GM23248 (cell line): ENCODE measurements at regions not wholly inside any gene's neighbourhood (a gene's known extent, or its start where the extent isn't known, plus 50 kb on each side); places are given as distances from the start of the nearest gene placed in this dataset.

Experiments used
- DNase-seq: peaks from one replicate; pipeline ENCODE4 v3.0.0-alpha.2; 2015
- H2AFZ ChIP-seq: fragments of 200-600 bp; sonication (generic); 2 replicates; pipeline ENCODE4 v1.6.1; 2016; ENCODE audit warnings: antibody characterized with exemption
- H3F3A ChIP-seq: fragments of 200-600 bp; sonication (generic); 2 replicates; pipeline ENCODE4 v1.6.1; 2016; ENCODE audit warnings: mild to moderate bottlenecking, antibody characterized with exemption, mixed run types; ENCODE audit not compliant: insufficient read depth
- H3K27ac ChIP-seq: fragments of 200-600 bp; sonication (generic); 2 replicates; pipeline ENCODE4 v1.5.1; 2016; ENCODE audit warnings: mild to moderate bottlenecking
- H3K27me3 ChIP-seq: fragments of 200-600 bp; sonication (generic); replicated peaks from 2 replicates; pipeline ENCODE4 v1.6.1; 2016; ENCODE audit warnings: mild to moderate bottlenecking; ENCODE audit not compliant: insufficient read depth
- H3K36me3 ChIP-seq: fragments of 200-600 bp; sonication (generic); 2 replicates; pipeline ENCODE4 v1.6.1; 2016; ENCODE audit warnings: low read depth, mild to moderate bottlenecking
- H3K4me1 ChIP-seq: fragments of 200-600 bp; sonication (generic); 2 replicates; pipeline ENCODE4 v1.6.1; 2016; ENCODE audit warnings: mild to moderate bottlenecking; ENCODE audit not compliant: insufficient read depth
- H3K4me2 ChIP-seq: fragments of 200-600 bp; sonication (generic); one replicate; pipeline ENCODE4 v1.6.1; 2016; ENCODE audit warnings: mild to moderate bottlenecking; ENCODE audit not compliant: unreplicated experiment
- H3K4me3 ChIP-seq: fragments of 200-600 bp; sonication (generic); 2 replicates; pipeline ENCODE4 v1.5.1; 2016; ENCODE audit warnings: mild to moderate bottlenecking
- H3K79me2 ChIP-seq: fragments of 200-600 bp; sonication (generic); 2 replicates; pipeline ENCODE4 v1.6.1; 2016; ENCODE audit warnings: mild to moderate bottlenecking; ENCODE audit not compliant: insufficient read depth
- H3K9ac ChIP-seq: fragments of 200-600 bp; sonication (generic); 2 replicates; pipeline ENCODE4 v1.6.1; 2016; ENCODE audit warnings: mild to moderate bottlenecking
- H3K9me2 ChIP-seq: fragments of 200-600 bp; sonication (generic); 2 replicates; pipeline ENCODE4 v1.6.1; 2016; ENCODE audit warnings: mixed run types, mild to moderate bottlenecking, moderate library complexity; ENCODE audit not compliant: insufficient read depth
- H3K9me3 ChIP-seq: fragments of 200-600 bp; sonication (generic); one replicate; pipeline ENCODE4 v1.6.1; 2017; ENCODE audit warnings: low read depth
- H4K20me1 ChIP-seq: fragments of 200-600 bp; sonication (generic); 2 replicates; pipeline ENCODE4 v1.6.0; 2016; ENCODE audit not compliant: insufficient read depth
- EZH2 ChIP-seq: fragments of 200-600 bp; sonication (generic); IDR thresholded peaks from 2 replicates; pipeline ENCODE4 v1.6.1; 2018; ENCODE audit warnings: antibody characterized with exemption, mild to moderate bottlenecking; ENCODE audit not compliant: insufficient read depth, poor library complexity, severe bottlenecking
- EZH2phosphoT487 ChIP-seq: fragments of 200-600 bp; sonication (generic); IDR thresholded peaks from 2 replicates; pipeline ENCODE4 v1.6.1; 2018; ENCODE audit warnings: antibody characterized with exemption, moderate library complexity, mild to moderate bottlenecking, low read depth; ENCODE audit not compliant: insufficient read depth
- WGBS, 2 experiments: methylation state at CpG; one replicate each; pipeline ENCODE4 v1.1.6; 2015 to 2017; ENCODE audit warnings: low lambda C conversion rate in 2 of 2, low coverage in 1 of 2; ENCODE audit errors: missing lambda C conversion rate in 2 of 2; 5-methylcytosine and 5-hydroxymethylcytosine counted together
- in situ Hi-C: fragments of 300-500 bp; cut with MboI; formaldehyde crosslinking; loops from 2 replicates; pipeline ENCODE4 v1.15.0; 2020

DNA sequence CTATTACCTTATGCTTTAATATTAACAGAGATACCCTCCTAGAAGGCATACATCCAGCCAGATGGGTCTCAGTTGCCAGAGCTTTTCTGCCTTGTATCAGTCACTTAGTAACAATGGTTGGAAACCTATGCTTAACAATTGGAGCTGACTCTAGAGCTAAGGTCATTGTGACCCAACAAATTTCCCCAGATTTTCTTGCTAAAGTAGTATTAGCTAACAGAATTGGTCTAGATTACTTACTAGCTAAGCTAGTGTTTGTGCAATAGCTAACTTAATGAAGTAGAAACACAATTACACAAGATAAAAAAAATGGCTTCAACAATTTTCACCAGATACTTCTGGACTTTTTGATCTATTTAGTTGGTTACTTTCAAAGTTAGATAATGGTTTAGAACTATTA lies 236.9 kb downstream of the NSUN3 start:
- Histone ChIP-seq H4K20me1 (no peaks in the 10 kb centered on the region), H3K4me3 (no peak overlapping the region), H2AFZ (no peak overlapping the region), H3F3A (no peaks in the 10 kb centered on the region), H3K27ac (no peak overlapping the region), H3K9me3 (no peaks in the 10 kb centered on the region), H3K4me1 (no peaks in the 10 kb centered on the region; the same call in 1 of the 2 replicates), H3K9me2 (no peaks in the 10 kb centered on the region), H3K79me2 (no peaks in the 10 kb centered on the region), H3K27me3 (no peaks in the 10 kb centered on the region), H3K36me3 (no peaks in the 10 kb centered on the region), H3K9ac (no peak overlapping the region), H3K4me2 (no peak overlapping the region)
- in situ Hi-C loops, result no loop called here
- TF ChIP-seq EZH2 (no peak), EZH2phosphoT487 (no peak)
- DNase-seq, result no peak

DNA sequence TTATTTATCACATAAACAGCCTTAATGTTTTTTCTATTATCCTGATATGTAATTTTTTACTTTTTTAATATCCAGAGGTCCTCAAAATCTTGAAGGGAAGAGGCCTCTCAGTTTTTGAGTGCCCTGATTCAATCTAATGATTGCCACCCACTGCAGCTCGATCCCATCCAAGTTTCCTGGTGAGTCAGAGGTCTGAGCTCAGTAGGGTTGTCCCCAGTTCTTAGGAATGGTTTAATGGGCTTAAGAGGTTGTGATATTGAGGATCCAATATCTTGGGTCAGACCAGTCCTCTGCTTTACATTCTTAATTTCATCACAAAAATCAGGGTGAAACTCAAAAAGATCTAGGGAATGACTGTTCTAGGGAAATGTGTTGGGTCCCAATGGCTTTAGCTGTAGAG lies 238.5 kb downstream of the NSUN3 start:
- no peaks in the 10 kb centered on the region for H3K27me3 ChIP-seq
- H3K9me2 ChIP-seq, result no peaks in the 10 kb centered on the region
- no peaks in the 10 kb centered on the region for H3K9me3 ChIP-seq
- H3K4me1 ChIP-seq, result no peaks in the 10 kb centered on the region; the same call in 1 of the 2 replicates
- H3K27ac ChIP-seq, result no peak overlapping the region
- H3K9ac ChIP-seq, result no peak overlapping the region
- WGBS, 2 experiments, result 0% methylated on average over 1 of the region's 1 CpG
- no peak overlapping the region for H3K4me2 ChIP-seq
- DNase-seq, result peak; percentile 26
- in situ Hi-C loops, result no loop called here
- no peaks in the 10 kb centered on the region for H4K20me1 ChIP-seq
- no peak overlapping the region for H2AFZ ChIP-seq
- H3F3A ChIP-seq, result no peaks in the 10 kb centered on the region
- no peaks in the 10 kb centered on the region for H3K79me2 ChIP-seq
- H3K4me3 ChIP-seq, result no peak overlapping the region
- H3K36me3 ChIP-seq, result no peaks in the 10 kb centered on the region
- TF ChIP-seq EZH2phosphoT487 (no peak), EZH2 (no peak)

DNA sequence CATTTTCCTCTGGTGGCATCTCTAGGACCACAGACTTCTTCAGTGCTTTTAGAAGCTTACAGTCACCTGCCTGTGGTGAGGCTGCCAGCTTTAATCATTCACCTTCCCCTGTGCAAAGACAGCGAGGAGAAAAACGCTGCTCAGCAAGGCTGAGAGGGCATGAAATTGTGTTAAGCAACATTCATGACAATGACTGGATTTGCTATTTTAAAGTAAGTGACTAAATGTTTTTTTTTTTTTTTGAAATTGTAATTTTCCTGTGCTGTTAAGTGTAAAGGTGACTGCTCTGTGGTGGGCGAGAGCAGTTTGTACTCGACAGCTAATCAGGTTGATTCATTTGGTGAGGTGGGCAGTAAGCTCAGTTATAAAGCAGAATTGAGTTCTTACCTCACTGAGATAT lies 240.4 kb downstream of the NSUN3 start:
- no peak overlapping the region for H3K4me3 ChIP-seq
- H3K4me2 ChIP-seq, result no peak overlapping the region
- DNase-seq, result no peak
- no peaks in the 10 kb centered on the region for H3K27me3 ChIP-seq
- no peak overlapping the region for H2AFZ ChIP-seq
- WGBS, 2 experiments, result 71 to 83% methylated on average over 4 of the region's 4 CpGs
- TF ChIP-seq EZH2phosphoT487 (no peak), EZH2 (no peak)
- H3K27ac ChIP-seq, result no peak overlapping the region
- no peaks in the 10 kb centered on the region for H3K36me3 ChIP-seq
- no peaks in the 10 kb centered on the region for H3K9me2 ChIP-seq
- H4K20me1 ChIP-seq, result no peaks in the 10 kb centered on the region
- H3F3A ChIP-seq, result no peaks in the 10 kb centered on the region
- H3K79me2 ChIP-seq, result no peaks in the 10 kb centered on the region
- in situ Hi-C loops, result no loop called here
- no peaks in the 10 kb centered on the region for H3K9me3 ChIP-seq
- H3K4me1 ChIP-seq, result no peaks in the 10 kb centered on the region; the same call in 1 of the 2 replicates
- H3K9ac ChIP-seq, result no peak overlapping the region

DNA sequence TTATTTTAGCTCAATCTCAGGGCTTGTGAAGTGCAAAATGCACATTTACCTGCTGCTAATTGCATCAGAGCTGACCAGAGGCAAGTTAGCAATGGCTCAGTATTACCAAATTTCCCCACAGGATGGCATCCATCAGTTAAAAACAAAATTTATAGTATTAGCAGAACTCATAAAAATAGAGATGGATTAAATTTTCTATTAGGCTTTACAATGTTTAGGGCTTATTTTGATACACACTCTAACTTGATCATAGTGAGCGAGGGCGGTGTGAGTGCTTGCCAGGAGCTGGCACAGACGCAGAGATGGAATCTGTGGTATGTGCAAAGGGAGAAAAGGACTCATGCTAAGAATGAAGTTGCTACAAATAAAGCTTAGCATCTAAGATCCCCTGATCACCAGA lies 241.0 kb downstream of the NSUN3 start:
- 10 to 11% methylated on average over 3 of the region's 3 CpGs for WGBS, 2 experiments
- H3K4me3 ChIP-seq, result no peak overlapping the region
- DNase-seq, result peak; percentile 32
- no peaks in the 10 kb centered on the region for H3K79me2 ChIP-seq
- no peaks in the 10 kb centered on the region for H3K27me3 ChIP-seq
- no peak overlapping the region for H3K9ac ChIP-seq
- no peak for TF ChIP-seq EZH2phosphoT487
- no peak for TF ChIP-seq EZH2
- no peaks in the 10 kb centered on the region for H3K36me3 ChIP-seq
- no peak overlapping the region for H3K27ac ChIP-seq
- no peak overlapping the region for H3K4me2 ChIP-seq
- no peaks in the 10 kb centered on the region for H4K20me1 ChIP-seq
- in situ Hi-C loops, result no loop called here
- H3K9me3 ChIP-seq, result no peaks in the 10 kb centered on the region
- H3K4me1 ChIP-seq, result no peaks in the 10 kb centered on the region; the same call in 1 of the 2 replicates
- H3F3A ChIP-seq, result no peaks in the 10 kb centered on the region
- H2AFZ ChIP-seq, result no peak overlapping the region
- no peaks in the 10 kb centered on the region for H3K9me2 ChIP-seq

DNA sequence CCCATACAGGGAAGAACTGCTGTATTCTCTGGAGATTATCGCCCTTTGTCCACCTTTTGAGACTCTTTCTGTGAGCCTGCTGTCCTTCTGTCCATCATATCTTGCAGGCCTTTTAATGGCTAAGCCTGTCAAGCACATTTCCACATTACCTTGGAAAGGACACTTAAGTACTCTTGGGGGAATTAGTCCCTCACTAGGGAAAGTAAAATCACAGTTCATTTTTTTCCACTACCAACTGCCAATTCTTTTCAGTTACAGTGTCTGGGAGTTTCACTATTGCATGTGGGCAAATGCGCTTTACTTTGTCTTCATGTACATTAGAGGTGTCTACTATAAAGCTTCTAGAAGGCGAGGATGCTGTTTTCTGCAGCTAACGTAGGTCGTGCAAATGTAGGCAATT lies 242.1 kb downstream of the NSUN3 start:
- Histone ChIP-seq H3K79me2 (no peaks in the 10 kb centered on the region), H3F3A (no peaks in the 10 kb centered on the region), H3K27ac (no peak overlapping the region), H3K9ac (no peak overlapping the region), H3K36me3 (no peaks in the 10 kb centered on the region), H3K9me2 (no peaks in the 10 kb centered on the region), H3K4me1 (no peaks in the 10 kb centered on the region; the same call in 1 of the 2 replicates), H3K4me2 (no peak overlapping the region), H3K4me3 (no peak overlapping the region), H3K9me3 (no peaks in the 10 kb centered on the region), H2AFZ (no peak overlapping the region), H3K27me3 (no peaks in the 10 kb centered on the region), H4K20me1 (no peaks in the 10 kb centered on the region)
- in situ Hi-C loops, result no loop called here
- 8 to 11% methylated on average over 5 of the region's 5 CpGs for WGBS, 2 experiments
- no peak for DNase-seq
- no peak for TF ChIP-seq EZH2phosphoT487
- no peak for TF ChIP-seq EZH2
